Inferior parietal cortex (tissue), 1 donor: ENCODE measurements at regions not wholly inside any gene's neighbourhood (a gene's known extent, or its start where the extent isn't known, plus 50 kb on each side); places are given as distances from the start of the nearest gene placed in this dataset.
A peak's percentile ranks its signal among the peaks of the same experiment; 100 is the strongest.

ENCODE experiments used
- DNase-seq: peaks from one replicate; pipeline ENCODE4 v3.0.0-alpha.2; 2016; ENCODE audit errors: extremely low spot score

DNA sequence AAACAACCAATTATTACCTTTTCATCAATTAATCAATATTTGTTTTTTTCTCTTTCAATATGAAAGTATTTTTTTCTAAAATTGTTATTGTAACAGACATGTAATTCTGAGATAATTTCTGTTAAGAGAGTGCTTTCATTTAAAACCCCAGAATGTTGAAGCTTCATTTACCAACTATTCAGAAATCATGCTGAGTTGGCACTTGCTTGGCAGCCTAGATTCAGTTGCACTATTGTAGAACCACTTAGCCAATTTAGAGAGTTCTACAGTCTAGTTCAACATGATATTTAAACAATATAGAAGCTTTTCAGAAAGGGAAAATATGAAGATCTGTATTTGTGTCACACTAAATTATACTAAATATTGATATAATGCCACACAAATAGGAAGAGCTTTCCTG lies 56.1 kb upstream of the NKAIN2 start:
- no peak for DNase-seq

DNA sequence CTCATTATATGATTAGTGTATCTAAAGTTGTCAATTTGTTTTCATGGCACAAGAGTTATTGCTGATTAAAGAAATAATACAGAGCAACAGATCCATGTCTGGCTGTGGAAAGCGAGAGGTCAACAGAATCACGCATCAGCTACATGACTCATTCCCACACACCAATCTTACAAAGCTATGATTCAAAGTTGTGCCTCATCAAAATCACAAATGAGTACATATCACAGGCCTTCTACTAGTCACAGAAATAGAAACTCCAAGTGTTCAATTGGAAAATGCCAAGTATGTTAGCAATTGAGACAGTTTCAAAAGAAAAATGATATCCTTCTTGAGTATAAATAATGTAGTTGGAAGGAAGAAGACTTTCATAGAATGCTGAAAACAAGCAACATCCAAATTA lies 57.8 kb upstream of the NKAIN2 start:
- peak; percentile 53 for DNase-seq

DNA sequence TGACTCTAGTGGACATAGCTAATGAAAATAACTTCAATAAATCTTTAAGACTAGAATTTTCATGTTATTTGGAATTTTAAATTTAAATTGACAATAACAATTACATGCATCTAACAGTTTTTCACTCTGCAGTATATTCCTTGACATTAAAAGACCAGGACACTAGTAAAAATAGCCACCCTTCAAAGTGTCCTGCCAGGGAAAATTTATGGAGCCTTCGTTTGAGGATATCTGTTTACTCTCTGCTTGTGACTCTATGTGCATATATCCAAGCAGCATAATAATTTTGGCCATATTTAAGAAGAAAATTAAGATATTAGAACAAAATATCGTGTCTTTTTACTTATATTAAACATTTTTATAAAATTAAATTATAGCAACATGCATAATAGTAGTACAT lies 58.8 kb upstream of the NKAIN2 start:
- no peak for DNase-seq

DNA sequence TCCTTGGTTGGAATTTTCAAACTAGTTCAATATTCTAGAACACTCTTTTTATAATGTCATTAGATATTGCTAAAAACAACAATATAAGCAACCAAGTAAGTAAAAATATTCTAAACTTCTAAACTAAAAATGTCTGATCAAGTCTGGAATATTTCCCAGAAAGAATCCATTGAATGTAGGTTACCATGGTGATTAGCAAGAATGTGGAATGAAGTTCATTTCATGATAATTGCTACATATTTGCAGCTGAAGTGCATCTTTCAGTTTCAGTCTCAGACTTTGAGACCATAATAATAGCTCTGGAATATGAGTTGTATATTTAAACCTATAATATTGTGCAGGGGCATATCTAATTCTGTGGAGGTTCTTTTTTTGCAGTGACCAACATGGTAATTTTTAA lies 61.0 kb upstream of the NKAIN2 start:
- peak; percentile 23 for DNase-seq

DNA sequence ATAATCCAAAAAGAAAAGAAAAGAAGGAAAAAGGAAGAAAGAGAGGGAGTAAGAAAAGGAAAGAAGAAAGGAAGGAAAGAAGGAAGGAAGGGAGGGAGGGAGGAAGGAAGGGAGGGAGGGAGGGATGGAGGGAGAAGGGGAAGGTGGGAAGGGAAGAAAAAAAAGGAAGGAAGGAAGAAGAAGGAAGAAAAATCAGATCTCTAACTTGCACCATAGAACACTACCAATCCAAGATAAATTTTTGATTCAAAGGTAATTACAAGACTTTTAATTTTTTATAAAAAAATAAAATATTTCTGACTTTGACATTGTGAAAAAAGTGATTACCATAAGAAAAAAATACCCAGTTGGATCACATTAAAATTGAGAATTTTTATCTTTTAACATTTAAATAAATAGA lies 70.5 kb upstream of the NKAIN2 start:
- DNase-seq = no peak

DNA sequence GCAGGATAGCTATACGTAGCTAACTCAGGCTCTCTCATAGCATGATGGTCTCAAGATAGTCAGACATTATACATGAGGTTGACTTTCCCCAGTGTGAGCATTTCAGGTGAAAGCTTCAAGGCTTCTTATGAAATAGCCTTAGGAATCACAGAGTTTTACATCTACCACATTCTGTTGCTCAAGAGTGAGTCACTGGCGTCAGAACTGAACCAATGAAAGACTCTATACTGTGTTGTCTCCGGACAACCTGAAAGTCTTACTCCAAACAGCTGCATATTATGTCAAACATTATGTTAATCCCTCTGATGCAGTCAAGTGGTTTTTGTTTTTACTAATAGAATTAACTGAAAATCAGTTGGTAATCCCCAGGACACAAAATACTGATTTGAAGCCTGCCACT lies 79.8 kb upstream of the TRDN start:
- no peak for DNase-seq

DNA sequence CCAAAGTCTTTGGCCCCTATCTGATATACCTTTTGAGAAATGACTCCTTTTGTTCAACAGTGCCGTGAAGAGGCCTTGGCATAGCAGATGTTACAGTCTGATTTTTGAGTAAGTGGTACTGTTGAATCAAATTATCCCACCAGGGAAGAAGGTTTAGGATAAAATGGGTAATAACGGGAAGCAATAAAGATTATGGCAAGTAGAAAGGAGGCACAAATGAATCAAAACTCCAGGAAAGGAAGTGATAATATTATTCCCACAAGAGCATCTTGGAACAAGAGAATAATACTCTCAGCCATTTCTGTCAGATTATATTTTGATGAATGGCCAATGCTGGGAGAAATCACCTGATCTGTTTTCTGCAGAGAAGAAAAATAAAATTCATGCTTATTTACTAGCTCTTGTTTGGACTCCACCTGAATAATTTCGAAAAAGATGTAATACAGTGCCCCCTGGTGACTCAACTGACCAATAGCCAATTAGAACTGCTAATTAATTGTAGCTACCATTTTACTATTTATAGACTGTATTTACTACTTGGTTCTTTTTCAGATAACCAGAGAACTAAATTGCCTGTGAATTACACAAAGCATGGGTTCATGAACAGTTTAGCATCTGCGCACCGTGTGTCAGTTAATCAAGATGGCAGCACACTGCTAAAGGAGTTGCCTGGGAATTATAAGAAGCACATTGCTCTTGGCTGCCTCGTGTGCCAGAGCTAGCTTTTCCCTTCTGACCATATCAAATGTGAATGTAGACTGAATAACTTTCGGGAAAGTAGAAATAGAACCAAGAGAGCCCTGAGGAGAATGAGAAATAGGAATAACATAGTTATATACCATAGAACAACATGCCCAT lies 78.5 kb upstream of the TRDN start:
- peak; percentile 53 for DNase-seq

DNA sequence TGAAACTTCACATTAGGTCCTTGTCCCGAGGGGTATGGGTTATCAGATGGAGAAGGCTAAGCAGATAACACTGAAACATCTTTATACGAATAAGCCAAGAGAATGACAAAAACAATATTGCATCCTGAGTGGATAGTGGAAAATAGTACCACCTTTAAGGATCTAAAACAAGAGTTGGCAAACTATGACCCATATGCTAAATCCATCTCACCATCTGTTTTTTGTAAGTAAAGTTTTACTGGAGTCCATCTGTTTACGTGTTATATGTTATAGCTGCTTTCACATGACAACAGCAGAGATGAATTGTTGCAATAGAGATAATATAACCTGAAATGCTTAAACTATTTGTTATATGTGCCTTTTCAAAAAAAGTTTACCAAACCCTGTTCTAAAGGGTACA lies 76.1 kb upstream of the TRDN start:
- DNase-seq = peak; percentile 22

DNA sequence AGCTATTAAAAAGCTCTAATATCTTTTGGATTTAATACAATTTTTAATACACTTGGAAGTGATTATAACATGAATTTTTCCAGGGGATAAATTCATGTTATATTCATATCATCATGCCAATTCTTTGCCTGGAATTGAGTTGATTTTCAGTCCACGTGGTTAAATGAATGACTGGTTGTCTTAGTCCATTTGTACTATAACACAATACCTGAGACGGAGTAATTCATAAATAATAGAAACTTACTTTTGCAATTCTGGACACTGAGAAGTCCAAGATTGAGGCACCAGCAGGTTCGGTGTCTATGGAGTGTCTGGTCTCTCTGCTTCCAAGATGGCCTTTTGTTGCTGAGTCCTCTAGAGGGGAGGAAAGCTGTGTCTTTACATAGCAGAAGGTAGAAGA lies 66.2 kb upstream of the TRDN start:
- no peak for DNase-seq

DNA sequence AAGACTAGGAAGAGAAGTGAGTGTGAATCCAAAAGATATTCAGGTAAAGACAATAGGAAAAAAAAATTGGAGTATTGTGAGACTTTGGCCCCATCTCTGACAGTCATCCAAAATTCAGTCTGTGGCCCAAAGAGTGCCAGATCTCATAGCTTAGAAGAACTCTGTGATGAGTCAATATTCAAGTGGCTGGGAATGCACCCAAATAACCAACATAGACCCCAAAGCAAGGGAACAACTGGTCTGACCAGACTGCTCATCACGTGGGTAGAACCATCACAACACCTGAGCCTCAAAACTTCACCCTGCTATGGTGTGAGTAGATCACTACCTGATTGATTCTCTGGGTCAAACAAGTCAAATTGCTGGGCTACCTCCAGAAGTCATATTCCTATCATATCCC lies 51.1 kb upstream of the TRDN start:
- DNase-seq = no peak
